ENCODE measurements at regions not wholly inside any gene's neighbourhood (a gene's known extent, or its start where the extent isn't known, plus 50 kb on each side); places are given as distances from the start of the nearest gene placed in this dataset.

GRCh38 chr16:8519179-8519578 lies 71.1 kb downstream of the TMEM114 start:
- DNase-seq = no peak
- no peak for ATAC-seq

GRCh38 chr16:8517280-8517679 lies 73.0 kb downstream of the TMEM114 start:
- ATAC-seq (no peak), DNase-seq (no peak)

- DNase-seq (no peak), ATAC-seq (no peak)
Observed at GRCh38 chr16:8516471-8516870, 73.8 kb downstream of the TMEM114 start.

GRCh38 chr16:8512941-8513624 lies 77.2 kb downstream of the TMEM114 start:
- ATAC-seq (no peak), DNase-seq (no peak)

- DNase-seq (no peak), ATAC-seq (no peak)
Observed at GRCh38 chr16:8511464-8511863, 78.8 kb downstream of the TMEM114 start.

- DNase-seq (no peak), ATAC-seq (no peak)
Observed at GRCh38 chr16:8510160-8510559, 80.2 kb downstream of the TMEM114 start.

GRCh38 chr16:8505327-8505991 lies 84.9 kb downstream of the TMEM114 start:
- ATAC-seq (no peak), DNase-seq (no peak)

GRCh38 chr16:8502446-8502845 lies 87.9 kb downstream of the TMEM114 start:
- DNase-seq (no peak), ATAC-seq (no peak)

- ATAC-seq = no peak
Observed at GRCh38 chr16:8500351-8500750, 90.0 kb downstream of the TMEM114 start.

GRCh38 chr16:8496364-8496763 lies 93.9 kb downstream of the TMEM114 start:
- DNase-seq (no peak), ATAC-seq (no peak)

More at GRCh38 chr16:8500351-8500750, 90.0 kb downstream of the TMEM114 start:
- no peak for DNase-seq

- ATAC-seq = no peak
- DNase-seq = no peak
Observed at GRCh38 chr16:8493972-8494371, 96.3 kb downstream of the TMEM114 start.

GRCh38 chr16:8492690-8493089 lies 97.6 kb downstream of the TMEM114 start:
- no peak for DNase-seq
- no peak for ATAC-seq

- ATAC-seq = no peak
- DNase-seq = no peak
Observed at GRCh38 chr16:8489580-8489979, 100.7 kb downstream of the TMEM114 start.

GRCh38 chr16:8486985-8487384 lies 103.3 kb downstream of the TMEM114 start:
- no peak for DNase-seq
- no peak for ATAC-seq

- ATAC-seq = no peak
Observed at GRCh38 chr16:8483396-8483795, 106.9 kb downstream of the TMEM114 start.

GRCh38 chr16:8481810-8482209 lies 108.5 kb downstream of the TMEM114 start:
- DNase-seq (no peak), ATAC-seq (no peak)

More at GRCh38 chr16:8483396-8483795, 106.9 kb downstream of the TMEM114 start:
- DNase-seq = no peak

- no peak for DNase-seq
- no peak for ATAC-seq
Observed at GRCh38 chr16:8476824-8477223, 113.5 kb downstream of the TMEM114 start.

- DNase-seq (no peak), ATAC-seq (no peak)
Observed at GRCh38 chr16:8474587-8474986, 115.7 kb downstream of the TMEM114 start.

GRCh38 chr16:8469102-8469778 lies 121.1 kb downstream of the TMEM114 start:
- ATAC-seq (no peak), DNase-seq (no peak)

- DNase-seq (no peak), ATAC-seq (no peak)
Observed at GRCh38 chr16:8464979-8465378, 125.3 kb downstream of the TMEM114 start.

- no peak for ATAC-seq
- no peak for DNase-seq
Observed at GRCh38 chr16:8459085-8459733, 131.1 kb downstream of the TMEM114 start.

GRCh38 chr16:8458481-8459046 lies 131.7 kb downstream of the TMEM114 start:
- DNase-seq = no peak
- ATAC-seq = no peak

- ATAC-seq (no peak), DNase-seq (no peak)
Observed at GRCh38 chr16:8453359-8453758, 137.0 kb downstream of the TMEM114 start.
